ENCODE measurements at regions not wholly inside any gene's neighbourhood (a gene's known extent, or its start where the extent isn't known, plus 50 kb on each side); places are given as distances from the start of the nearest gene placed in this dataset.

GRCh38 chr6:79777713-79778579, 146.8 kb downstream of the SH3BGRL2 start:
- no peaks in the 10 kb centered on the region for H3K4me1 ChIP-seq (ENCODE audit: insufficient read depth, poor library complexity, severe bottlenecking)
- peak; percentile 85 for ATAC-seq (ENCODE audit: low read depth)
- peak overlapping the region; percentile 9 for H3K4me3 ChIP-seq (ENCODE audit: severe bottlenecking)
- H3K9me3 ChIP-seq (ENCODE audit: severe bottlenecking): no peaks in the 10 kb centered on the region
- no peaks in the 10 kb centered on the region for H3K36me3 ChIP-seq (ENCODE audit: low read depth)
- H3K27me3 ChIP-seq (ENCODE audit: insufficient read depth, poor library complexity, severe bottlenecking): no peaks in the 10 kb centered on the region
- DNase-seq (ENCODE audit: low spot score): peak; percentile 77
- TF ChIP-seq, protein P1, sequence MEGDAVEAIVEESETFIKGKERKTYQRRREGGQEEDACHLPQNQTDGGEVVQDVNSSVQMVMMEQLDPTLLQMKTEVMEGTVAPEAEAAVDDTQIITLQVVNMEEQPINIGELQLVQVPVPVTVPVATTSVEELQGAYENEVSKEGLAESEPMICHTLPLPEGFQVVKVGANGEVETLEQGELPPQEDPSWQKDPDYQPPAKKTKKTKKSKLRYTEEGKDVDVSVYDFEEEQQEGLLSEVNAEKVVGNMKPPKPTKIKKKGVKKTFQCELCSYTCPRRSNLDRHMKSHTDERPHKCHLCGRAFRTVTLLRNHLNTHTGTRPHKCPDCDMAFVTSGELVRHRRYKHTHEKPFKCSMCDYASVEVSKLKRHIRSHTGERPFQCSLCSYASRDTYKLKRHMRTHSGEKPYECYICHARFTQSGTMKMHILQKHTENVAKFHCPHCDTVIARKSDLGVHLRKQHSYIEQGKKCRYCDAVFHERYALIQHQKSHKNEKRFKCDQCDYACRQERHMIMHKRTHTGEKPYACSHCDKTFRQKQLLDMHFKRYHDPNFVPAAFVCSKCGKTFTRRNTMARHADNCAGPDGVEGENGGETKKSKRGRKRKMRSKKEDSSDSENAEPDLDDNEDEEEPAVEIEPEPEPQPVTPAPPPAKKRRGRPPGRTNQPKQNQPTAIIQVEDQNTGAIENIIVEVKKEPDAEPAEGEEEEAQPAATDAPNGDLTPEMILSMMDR (IDR thresholded peaks at IDR 0.05; ENCODE audit: poor library complexity, severe bottlenecking): peak; percentile 96
- H3K27ac ChIP-seq (ENCODE audit: poor library complexity, severe bottlenecking): no peak overlapping the region

DNA sequence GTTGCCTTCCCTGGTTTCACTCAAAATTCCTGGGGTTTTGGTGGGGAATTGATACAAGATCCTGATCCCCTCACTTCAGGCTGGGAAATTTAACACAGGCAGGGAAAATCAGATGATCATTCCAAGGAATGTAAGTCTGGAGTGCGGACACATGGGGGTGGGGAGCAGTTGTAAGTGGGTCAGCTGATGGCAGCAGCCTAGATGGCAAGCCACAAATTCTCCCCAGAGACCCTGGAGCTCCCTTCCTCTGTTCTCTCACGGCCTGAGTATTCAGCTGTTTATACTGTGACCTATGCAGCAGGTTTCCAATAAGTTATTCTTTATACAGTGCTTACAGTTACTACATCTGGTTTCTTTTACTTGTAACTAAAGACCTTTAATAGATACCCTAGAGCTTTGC, 144.9 kb downstream of the SH3BGRL2 start:
- DNase-seq (ENCODE audit: low spot score): no peak
- no peak for ATAC-seq (ENCODE audit: low read depth)
- no peaks in the 10 kb centered on the region for H3K4me1 ChIP-seq (ENCODE audit: insufficient read depth, poor library complexity, severe bottlenecking)
- H3K27me3 ChIP-seq (ENCODE audit: insufficient read depth, poor library complexity, severe bottlenecking): no peaks in the 10 kb centered on the region
- no peak overlapping the region for H3K27ac ChIP-seq (ENCODE audit: poor library complexity, severe bottlenecking)
- H3K4me3 ChIP-seq (ENCODE audit: severe bottlenecking): no peak overlapping the region
- TF ChIP-seq, protein P1 (IDR thresholded peaks at IDR 0.05; ENCODE audit: poor library complexity, severe bottlenecking): no peak
- no peaks in the 10 kb centered on the region for H3K9me3 ChIP-seq (ENCODE audit: severe bottlenecking)
- H3K36me3 ChIP-seq (ENCODE audit: low read depth): no peaks in the 10 kb centered on the region

DNA sequence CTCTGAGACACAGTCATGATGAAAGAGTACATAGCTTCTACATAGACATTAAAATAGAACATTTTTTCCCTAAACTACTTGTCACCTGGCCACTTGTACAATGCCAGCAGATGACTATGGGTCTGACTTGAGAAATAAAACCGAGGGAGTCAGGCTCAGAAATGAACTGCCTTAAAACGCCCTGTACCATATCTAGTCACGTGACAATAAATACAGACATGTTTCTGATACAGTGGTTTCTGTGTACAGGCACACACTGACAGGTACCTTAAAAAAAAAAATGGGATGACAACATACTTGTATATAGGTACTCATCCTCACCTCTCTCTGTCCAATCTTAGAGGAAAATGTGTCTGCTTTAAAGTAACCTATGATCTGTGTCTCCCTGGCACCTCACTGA, 144.1 kb downstream of the SH3BGRL2 start:
- H3K27me3 ChIP-seq (ENCODE audit: insufficient read depth, poor library complexity, severe bottlenecking): no peaks in the 10 kb centered on the region
- H3K9me3 ChIP-seq (ENCODE audit: severe bottlenecking): no peaks in the 10 kb centered on the region
- H3K4me3 ChIP-seq (ENCODE audit: severe bottlenecking): no peak overlapping the region
- no peak for DNase-seq (ENCODE audit: low spot score)
- no peaks in the 10 kb centered on the region for H3K4me1 ChIP-seq (ENCODE audit: insufficient read depth, poor library complexity, severe bottlenecking)
- no peak for ATAC-seq (ENCODE audit: low read depth)
- H3K36me3 ChIP-seq (ENCODE audit: low read depth): no peaks in the 10 kb centered on the region
- TF ChIP-seq, protein P1 (IDR thresholded peaks at IDR 0.05; ENCODE audit: poor library complexity, severe bottlenecking): no peak
- no peak overlapping the region for H3K27ac ChIP-seq (ENCODE audit: poor library complexity, severe bottlenecking)

- no peaks in the 10 kb centered on the region for H3K9me3 ChIP-seq (ENCODE audit: severe bottlenecking)
- no peak overlapping the region for H3K27ac ChIP-seq (ENCODE audit: poor library complexity, severe bottlenecking)
- DNase-seq (ENCODE audit: low spot score) (no peak), ATAC-seq (ENCODE audit: low read depth) (no peak)
- no peaks in the 10 kb centered on the region for H3K4me1 ChIP-seq (ENCODE audit: insufficient read depth, poor library complexity, severe bottlenecking)
- H3K27me3 ChIP-seq (ENCODE audit: insufficient read depth, poor library complexity, severe bottlenecking): no peaks in the 10 kb centered on the region
- TF ChIP-seq, protein P1 (IDR thresholded peaks at IDR 0.05; ENCODE audit: poor library complexity, severe bottlenecking): no peak
- no peaks in the 10 kb centered on the region for H3K36me3 ChIP-seq (ENCODE audit: low read depth)
- no peak overlapping the region for H3K4me3 ChIP-seq (ENCODE audit: severe bottlenecking)
Measured at GRCh38 chr6:79764747-79765146, 133.6 kb downstream of the SH3BGRL2 start.

- Histone ChIP-seq H3K4me3 (ENCODE audit: severe bottlenecking) (no peak overlapping the region), H3K4me1 (ENCODE audit: insufficient read depth, poor library complexity, severe bottlenecking) (no peaks in the 10 kb centered on the region), H3K9me3 (ENCODE audit: severe bottlenecking) (no peaks in the 10 kb centered on the region), H3K36me3 (ENCODE audit: low read depth) (no peaks in the 10 kb centered on the region), H3K27ac (ENCODE audit: poor library complexity, severe bottlenecking) (no peak overlapping the region), H3K27me3 (ENCODE audit: insufficient read depth, poor library complexity, severe bottlenecking) (peaks cover 2% of the 10 kb centered on the region)
- no peak for ATAC-seq (ENCODE audit: low read depth)
- no peak for DNase-seq (ENCODE audit: low spot score)
- TF ChIP-seq, protein P1 (IDR thresholded peaks at IDR 0.05; ENCODE audit: poor library complexity, severe bottlenecking): no peak
Measured at GRCh38 chr6:79763301-79763700, 132.2 kb downstream of the SH3BGRL2 start.
